Stimulated activated naive B cell treated with anti-CD40 and anti-IgM and Interleukin-4, amounts not matched to agents 10 μg/mL and 1 μg/mL and 100 μg/mL, for 72 hours (primary cell): ENCODE measurements at regions not wholly inside any gene's neighbourhood (a gene's known extent, or its start where the extent isn't known, plus 50 kb on each side); places are given as distances from the start of the nearest gene placed in this dataset.
"Not testable (repeated sequence)": the region's sequence is repeated elsewhere in the genome, so short reads cannot be mapped to it uniquely, and the experiment has no call there.

ENCODE experiments used
- ATAC-seq, 2 donors: fragments of 150-1000 bp; cut with Tn5 transposase; replicated peaks; 2 replicates each; pipeline ENCODE4 v1.10.0; 2021; ENCODE audit warnings: moderate library complexity in 1 of 2
- DNase-seq: peaks from one replicate; pipeline ENCODE4 v3.0.0; 2021
- H3K27ac Mint-ChIP-seq: one replicate; pipeline ENCODE4 v1.8.0; 2022; ENCODE audit warnings: mild to moderate bottlenecking, mixed read lengths
- H3K27me3 Mint-ChIP-seq, 2 donors: one replicate each; pipeline ENCODE4 v1.8.0; 2022; ENCODE audit warnings: mixed read lengths in 2 of 2
- H3K36me3 Mint-ChIP-seq, 2 donors: one replicate each; pipeline ENCODE4 v1.8.0; 2022; ENCODE audit warnings: mixed read lengths in 2 of 2, mild to moderate bottlenecking in 1 of 2
- H3K4me1 Mint-ChIP-seq, 2 donors: one replicate each; pipeline ENCODE4 v1.8.0; 2022; ENCODE audit warnings: mixed read lengths in 2 of 2, mild to moderate bottlenecking in 1 of 2
- H3K4me3 Mint-ChIP-seq, 2 donors: one replicate each; pipeline ENCODE4 v1.8.0; 2022; ENCODE audit warnings: mild to moderate bottlenecking in 2 of 2, mixed read lengths in 2 of 2, moderate library complexity in 1 of 2
- H3K9me3 Mint-ChIP-seq, 2 donors: one replicate each; pipeline ENCODE4 v1.8.0; 2022; ENCODE audit warnings: mixed read lengths in 2 of 2, mild to moderate bottlenecking in 1 of 2

GRCh38 chrX:63434206-63434605 lies 83.1 kb upstream of the SPIN4 start:
- H3K36me3 Mint-ChIP-seq, result peaks cover 17 to 23% of the 10 kb centered on the region in 2 donors
- H3K4me3 Mint-ChIP-seq, result no peak overlapping the region
- H3K9me3 Mint-ChIP-seq, result peaks cover 0 to 2% of the 10 kb centered on the region in 2 donors
- H3K27ac Mint-ChIP-seq, result no peak overlapping the region
- ATAC-seq (no peak), DNase-seq (no peak)
- no peaks in the 10 kb centered on the region for H3K4me1 Mint-ChIP-seq
- H3K27me3 Mint-ChIP-seq, result no peaks in the 10 kb centered on the region

- ATAC-seq, result no peak
- no peak for DNase-seq
- Mint-ChIP-seq H3K9me3 (peaks cover 0 to 2% of the 10 kb centered on the region in 2 donors), H3K36me3 (peaks cover 17 to 23% of the 10 kb centered on the region in 2 donors), H3K4me3 (no peak overlapping the region), H3K27ac (no peak overlapping the region), H3K27me3 (no peaks in the 10 kb centered on the region), H3K4me1 (no peaks in the 10 kb centered on the region)
Measured at GRCh38 chrX:63430026-63430425, 78.9 kb upstream of the SPIN4 start.

- no peak for DNase-seq
- H3K9me3 Mint-ChIP-seq, result peaks cover 0 to 4% of the 10 kb centered on the region in 2 donors
- H3K4me1 Mint-ChIP-seq, result no peaks in the 10 kb centered on the region
- H3K36me3 Mint-ChIP-seq, result peaks cover 12 to 18% of the 10 kb centered on the region in 2 donors
- ATAC-seq, result no peak
- no peaks in the 10 kb centered on the region for H3K27me3 Mint-ChIP-seq
- H3K27ac Mint-ChIP-seq, result no peak overlapping the region
- no peak overlapping the region for H3K4me3 Mint-ChIP-seq
Measured at GRCh38 chrX:63428348-63428747, 77.2 kb upstream of the SPIN4 start.

GRCh38 chrX:63426519-63426918 lies 75.4 kb upstream of the SPIN4 start:
- H3K9me3 Mint-ChIP-seq, result peaks cover 0 to 4% of the 10 kb centered on the region in 2 donors
- H3K27me3 Mint-ChIP-seq, result no peaks in the 10 kb centered on the region
- no peaks in the 10 kb centered on the region for H3K4me1 Mint-ChIP-seq
- no peak overlapping the region for H3K4me3 Mint-ChIP-seq
- peaks cover 8 to 11% of the 10 kb centered on the region in 2 donors for H3K36me3 Mint-ChIP-seq
- no peak for ATAC-seq
- no peak for DNase-seq
- no peak overlapping the region for H3K27ac Mint-ChIP-seq

- DNase-seq (no peak), ATAC-seq (no peak)
- no peak overlapping the region for H3K27ac Mint-ChIP-seq
- H3K36me3 Mint-ChIP-seq, result peaks cover 8 to 11% of the 10 kb centered on the region in 2 donors
- no peak overlapping the region for H3K4me3 Mint-ChIP-seq
- no peaks in the 10 kb centered on the region for H3K4me1 Mint-ChIP-seq
- H3K9me3 Mint-ChIP-seq, result peaks cover 2 to 4% of the 10 kb centered on the region in 2 donors
- no peaks in the 10 kb centered on the region for H3K27me3 Mint-ChIP-seq
Measured at GRCh38 chrX:63424063-63424462, 72.9 kb upstream of the SPIN4 start.

GRCh38 chrX:63421411-63421810 lies 70.3 kb upstream of the SPIN4 start:
- peaks cover 7 to 8% of the 10 kb centered on the region in 2 donors for H3K36me3 Mint-ChIP-seq
- ATAC-seq, result no peak
- H3K4me3 Mint-ChIP-seq, result no peak overlapping the region
- no peaks in the 10 kb centered on the region for H3K4me1 Mint-ChIP-seq
- no peak overlapping the region for H3K27ac Mint-ChIP-seq
- peaks cover 2 to 11% of the 10 kb centered on the region in 2 donors for H3K9me3 Mint-ChIP-seq
- DNase-seq, result no peak
- H3K27me3 Mint-ChIP-seq, result no peaks in the 10 kb centered on the region

- no peak overlapping the region for H3K27ac Mint-ChIP-seq
- no peak overlapping the region for H3K4me3 Mint-ChIP-seq
- ATAC-seq (no peak), DNase-seq (no peak)
- no peaks in the 10 kb centered on the region for H3K4me1 Mint-ChIP-seq
- H3K9me3 Mint-ChIP-seq, result peaks cover 2 to 7% of the 10 kb centered on the region in 2 donors
- no peaks in the 10 kb centered on the region for H3K27me3 Mint-ChIP-seq
- no peaks in the 10 kb centered on the region for H3K36me3 Mint-ChIP-seq
Measured at GRCh38 chrX:63418211-63418610, 67.1 kb upstream of the SPIN4 start.

- Mint-ChIP-seq H3K36me3 (no peaks in the 10 kb centered on the region), H3K27me3 (no peaks in the 10 kb centered on the region), H3K27ac (no peak overlapping the region), H3K4me1 (no peaks in the 10 kb centered on the region), H3K9me3 (peaks cover 2 to 7% of the 10 kb centered on the region in 2 donors), H3K4me3 (no peak overlapping the region)
- ATAC-seq, result no peak
- DNase-seq, result no peak
Measured at GRCh38 chrX:63417649-63418048, 66.5 kb upstream of the SPIN4 start.

GRCh38 chrX:63409934-63410333 lies 58.8 kb upstream of the SPIN4 start:
- not testable (repeated sequence) for ATAC-seq, H3K9me3 Mint-ChIP-seq, H3K4me1 Mint-ChIP-seq

GRCh38 chrX:63408050-63408449 lies 56.9 kb upstream of the SPIN4 start:
- H3K4me1 Mint-ChIP-seq, result no peaks in the 10 kb centered on the region
- no peaks in the 10 kb centered on the region for H3K36me3 Mint-ChIP-seq
- ATAC-seq, result no peak
- H3K27ac Mint-ChIP-seq, result no peak overlapping the region
- peaks cover 1 to 6% of the 10 kb centered on the region in 2 donors for H3K9me3 Mint-ChIP-seq
- H3K4me3 Mint-ChIP-seq, result no peak overlapping the region
- H3K27me3 Mint-ChIP-seq, result peaks cover 0 to 4% of the 10 kb centered on the region in 2 donors
- no peak for DNase-seq

More at GRCh38 chrX:63409934-63410333, 58.8 kb upstream of the SPIN4 start:
- H3K36me3 Mint-ChIP-seq, H3K27ac Mint-ChIP-seq, DNase-seq, H3K4me3 Mint-ChIP-seq, H3K27me3 Mint-ChIP-seq: not testable (repeated sequence)

GRCh38 chrX:63404332-63404731 lies 53.2 kb upstream of the SPIN4 start:
- no peak overlapping the region for H3K4me3 Mint-ChIP-seq
- no peaks in the 10 kb centered on the region for H3K4me1 Mint-ChIP-seq
- no peaks in the 10 kb centered on the region for H3K36me3 Mint-ChIP-seq
- H3K27ac Mint-ChIP-seq, result no peak overlapping the region
- peaks cover 1 to 6% of the 10 kb centered on the region in 2 donors for H3K9me3 Mint-ChIP-seq
- ATAC-seq, result no peak
- H3K27me3 Mint-ChIP-seq, result peaks cover 0 to 2% of the 10 kb centered on the region in 2 donors
- DNase-seq, result no peak

GRCh38 chrX:63402106-63402505 lies 51.0 kb upstream of the SPIN4 start:
- Mint-ChIP-seq H3K9me3 (peaks cover 0 to 6% of the 10 kb centered on the region in 2 donors), H3K4me1 (no peaks in the 10 kb centered on the region), H3K36me3 (no peaks in the 10 kb centered on the region), H3K4me3 (no peak overlapping the region), H3K27me3 (no peaks in the 10 kb centered on the region), H3K27ac (no peak overlapping the region)
- no peak for DNase-seq
- ATAC-seq, result no peak
